CD8-positive, alpha-beta memory T cell (primary cell): ENCODE measurements at regions not wholly inside any gene's neighbourhood (a gene's known extent, or its start where the extent isn't known, plus 50 kb on each side); places are given as distances from the start of the nearest gene placed in this dataset.
"Not testable (repeated sequence)": the region's sequence is repeated elsewhere in the genome, so short reads cannot be mapped to it uniquely, and the experiment has no call there.

Experiments
- CTCF ChIA-PET: fragments of 350-600 bp; sonication (Branson Sonifier 250); formaldehyde crosslinking; loops from one replicate; lab custom pipeline; 2021; ENCODE audit warnings: antibody characterized with exemption; lab: Charles Lee
- POLR2A ChIA-PET: fragments of 350-600 bp; sonication (Branson Sonifier 250); formaldehyde crosslinking; loops from one replicate; lab custom pipeline; 2021; ENCODE audit warnings: antibody characterized with exemption; lab: Charles Lee
- DNase-seq, 5 donors: peaks; one replicate each; pipeline versions ENCODE4 v3.0.0 to v3.0.0-alpha.2; 2020 to 2022; ENCODE audit warnings: mixed read lengths in 1 of 5
- H3K27ac ChIP-seq: one replicate; pipeline ENCODE4 v1.7.0; 2013; ENCODE audit warnings: low read depth, mild to moderate bottlenecking, low read length, moderate library complexity
- H3K27me3 ChIP-seq: 2 replicates; pipeline ENCODE4 v1.7.0; 2013; ENCODE audit warnings: low read length, mild to moderate bottlenecking; ENCODE audit not compliant: insufficient read depth, poor library complexity, severe bottlenecking
- H3K36me3 ChIP-seq: 2 replicates; pipeline ENCODE4 v1.7.0; 2013; ENCODE audit warnings: mild to moderate bottlenecking, low read length, moderate library complexity; ENCODE audit not compliant: insufficient read depth
- H3K4me1 ChIP-seq: 2 replicates; pipeline ENCODE4 v1.7.0; 2013; ENCODE audit warnings: mild to moderate bottlenecking, low read length, moderate library complexity; ENCODE audit not compliant: insufficient read depth
- H3K4me3 ChIP-seq: 2 replicates; pipeline ENCODE4 v1.7.0; 2013; ENCODE audit warnings: mild to moderate bottlenecking, low read length
- H3K9me3 ChIP-seq: 2 replicates; pipeline ENCODE4 v1.7.0; 2013; ENCODE audit warnings: mild to moderate bottlenecking, low read length
- H3K27ac Mint-ChIP-seq, 8 donors: one replicate each; pipeline ENCODE4 v1.8.0; 2020 to 2021; ENCODE audit warnings: mixed read lengths in 8 of 8, mild to moderate bottlenecking in 6 of 8, inconsistent platforms in 3 of 8, moderate library complexity in 3 of 8
- H3K27me3 Mint-ChIP-seq, 2 donors: one replicate each; pipeline ENCODE4 v1.8.0; 2020 to 2021; ENCODE audit warnings: mixed read lengths in 2 of 2, mild to moderate bottlenecking in 1 of 2, moderate library complexity in 1 of 2
- H3K36me3 Mint-ChIP-seq, 3 donors: one replicate each; pipeline ENCODE4 v1.8.0; 2020 to 2021; ENCODE audit warnings: mixed read lengths in 3 of 3, inconsistent platforms in 1 of 3, mild to moderate bottlenecking in 1 of 3
- H3K4me1 Mint-ChIP-seq, 3 donors: one replicate each; pipeline ENCODE4 v1.8.0; 2020 to 2021; ENCODE audit warnings: mixed read lengths in 3 of 3, inconsistent platforms in 1 of 3, mild to moderate bottlenecking in 1 of 3
- H3K4me3 Mint-ChIP-seq, 7 donors: one replicate each; pipeline ENCODE4 v1.8.0; 2020 to 2021; ENCODE audit warnings: mixed read lengths in 7 of 7, mild to moderate bottlenecking in 6 of 7, moderate library complexity in 4 of 7, inconsistent platforms in 2 of 7
- H3K9me3 Mint-ChIP-seq, 5 donors: one replicate each; pipeline ENCODE4 v1.8.0; 2020 to 2022; ENCODE audit warnings: mixed read lengths in 5 of 5, mild to moderate bottlenecking in 3 of 5, moderate library complexity in 2 of 5, inconsistent platforms in 1 of 5

DNA sequence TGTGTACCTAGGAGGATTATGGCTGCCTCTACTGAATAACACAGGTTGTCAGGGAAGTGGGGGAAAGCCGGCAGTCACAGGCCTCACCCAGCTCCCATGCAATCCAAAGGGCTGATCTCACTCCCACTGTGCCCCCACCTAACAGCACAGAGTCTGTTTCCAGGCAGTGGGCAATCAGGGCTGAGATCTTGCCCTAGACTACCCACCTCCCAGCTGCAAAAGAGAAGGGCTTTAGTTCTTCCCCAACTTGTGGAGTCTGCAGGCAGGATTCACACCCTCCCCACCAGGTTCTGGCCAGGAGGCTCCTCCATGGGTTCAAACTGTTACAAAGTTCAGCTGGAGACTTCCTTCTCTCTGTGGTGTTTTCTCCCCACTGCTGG is 66.0 kb upstream of the OLIG3 start:
- peaks cover 2 to 18% (median 6%) of the 10 kb centered on the region in 5 donors for H3K9me3 Mint-ChIP-seq
- Histone ChIP-seq H3K36me3 (no peaks in the 10 kb centered on the region), H3K4me3 (no peak overlapping the region), H3K9me3 (no peaks in the 10 kb centered on the region), H3K4me1 (peaks cover 30% of the 10 kb centered on the region), H3K27ac (no peak overlapping the region), H3K27me3 (no peaks in the 10 kb centered on the region)
- H3K4me3 Mint-ChIP-seq, result peak overlapping the region; percentile 32 to 88 (median 64)
- no peak for DNase-seq
- peak overlapping the region; percentile 46 to 97 (median 92) for H3K27ac Mint-ChIP-seq
- H3K27me3 Mint-ChIP-seq, result peaks cover 4 to 6% of the 10 kb centered on the region in 2 donors
- H3K36me3 Mint-ChIP-seq, result peaks cover 0 to 40% (median 3%) of the 10 kb centered on the region in 3 donors
- H3K4me1 Mint-ChIP-seq, result peaks cover 38 to 47% (median 44%) of the 10 kb centered on the region in 3 donors
- ChIA-PET POLR2A (interaction anchor here (0.6 kb wide), 1 partner anchor 136 kb away, joined by 5 read pairs; no protein-coding TSS in a partner anchor), CTCF (interaction anchor here (1.4 to 3.2 kb wide), 4 partner anchors 10 to 29 kb away, joined by 4 to 14 read pairs (median 5); no protein-coding TSS in a partner anchor)

DNA sequence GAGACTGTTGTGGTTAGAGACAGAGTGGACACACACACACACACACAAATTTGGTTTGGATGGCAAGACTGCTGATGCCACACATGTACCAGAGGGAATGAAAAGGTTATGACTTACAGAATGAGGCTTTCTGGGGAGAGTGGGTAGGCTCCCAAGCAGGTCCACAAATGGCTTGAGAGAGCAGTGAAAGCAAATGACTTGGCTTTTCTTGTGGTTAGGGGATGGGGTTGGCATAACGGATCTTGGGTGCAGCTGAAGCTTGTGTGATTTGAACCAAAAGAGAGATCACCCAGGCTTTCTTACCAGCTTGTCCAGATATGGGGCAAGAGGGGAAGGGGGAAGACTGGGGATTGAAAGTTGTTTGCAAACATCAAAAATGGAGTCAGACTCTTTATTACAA is 73.9 kb upstream of the OLIG3 start:
- no peak for DNase-seq
- peaks cover 9 to 26% of the 10 kb centered on the region in 2 donors for H3K27me3 Mint-ChIP-seq
- no peaks in the 10 kb centered on the region for H3K9me3 ChIP-seq
- ChIA-PET POLR2A (no interaction called here), CTCF (no interaction called here)
- H3K36me3 ChIP-seq, result no peaks in the 10 kb centered on the region
- no peak overlapping the region for H3K27ac Mint-ChIP-seq
- H3K36me3 Mint-ChIP-seq, result peaks cover 0 to 14% (median 0%) of the 10 kb centered on the region in 3 donors
- H3K27ac ChIP-seq, result no peak overlapping the region
- H3K4me1 ChIP-seq, result no peaks in the 10 kb centered on the region
- H3K9me3 Mint-ChIP-seq, result peaks cover 0 to 5% (median 2%) of the 10 kb centered on the region in 5 donors
- no peak overlapping the region for H3K4me3 Mint-ChIP-seq
- H3K27me3 ChIP-seq, result no peaks in the 10 kb centered on the region
- peaks cover 0 to 5% (median 0%) of the 10 kb centered on the region in 3 donors for H3K4me1 Mint-ChIP-seq
- H3K4me3 ChIP-seq, result no peak overlapping the region

DNA sequence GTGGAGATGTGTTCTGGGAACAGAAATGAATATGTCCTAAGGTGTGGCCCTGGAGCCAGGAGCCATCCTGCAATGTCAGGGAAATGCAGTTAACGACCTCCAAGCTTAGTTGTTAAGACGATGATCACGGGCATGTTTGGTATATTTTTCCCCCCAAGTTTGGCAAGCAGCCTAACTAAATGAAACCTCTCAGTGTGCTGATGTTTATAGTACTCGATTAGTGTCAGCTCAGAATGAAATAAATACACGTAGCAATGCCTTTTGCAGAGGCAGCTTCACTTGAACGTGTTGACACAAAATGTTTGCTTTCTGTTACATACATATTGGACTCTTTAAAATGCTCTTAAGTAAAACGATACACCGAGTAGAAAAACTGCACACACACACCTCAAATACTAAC is 76.2 kb upstream of the OLIG3 start:
- CTCF ChIA-PET, result interaction anchor here (0.9 to 2.9 kb wide), 3 partner anchors 10 to 77 kb away, joined by 3 to 14 read pairs (median 6); partner anchors contain the start of gene OLIG3
- no peaks in the 10 kb centered on the region for H3K4me1 ChIP-seq
- DNase-seq, result no peak
- peaks cover 0 to 9% (median 1%) of the 10 kb centered on the region in 3 donors for H3K36me3 Mint-ChIP-seq
- H3K4me3 Mint-ChIP-seq, result no peak overlapping the region
- no peak overlapping the region for H3K4me3 ChIP-seq
- POLR2A ChIA-PET, result no interaction called here
- peaks cover 0 to 3% (median 0%) of the 10 kb centered on the region in 3 donors for H3K4me1 Mint-ChIP-seq
- H3K27ac Mint-ChIP-seq, result no peak overlapping the region
- H3K27ac ChIP-seq, result no peak overlapping the region
- no peaks in the 10 kb centered on the region for H3K36me3 ChIP-seq
- H3K9me3 Mint-ChIP-seq, result no peaks in the 10 kb centered on the region
- peaks cover 9 to 42% of the 10 kb centered on the region in 2 donors for H3K27me3 Mint-ChIP-seq
- no peaks in the 10 kb centered on the region for H3K27me3 ChIP-seq
- no peaks in the 10 kb centered on the region for H3K9me3 ChIP-seq

- H3K27me3 Mint-ChIP-seq, result peaks cover 6 to 42% of the 10 kb centered on the region in 2 donors
- peaks cover 0 to 1% (median under 1%) of the 10 kb centered on the region in 3 donors for H3K36me3 Mint-ChIP-seq
- POLR2A ChIA-PET, result no interaction called here
- CTCF ChIA-PET, result interaction anchor here (1.1 to 2.4 kb wide), 3 partner anchors 9 to 17 kb away, joined by 4 to 7 read pairs (median 5); no protein-coding TSS in a partner anchor
- Histone ChIP-seq H3K27me3 (no peaks in the 10 kb centered on the region), H3K4me3 (no peak overlapping the region), H3K4me1 (no peaks in the 10 kb centered on the region), H3K27ac (no peak overlapping the region), H3K9me3 (no peaks in the 10 kb centered on the region), H3K36me3 (no peaks in the 10 kb centered on the region)
- peak; percentile 41 to 73 (median 44) for DNase-seq
- no peak overlapping the region for H3K27ac Mint-ChIP-seq
- no peak overlapping the region for H3K4me3 Mint-ChIP-seq
- H3K4me1 Mint-ChIP-seq, result peaks cover 0 to 3% (median 0%) of the 10 kb centered on the region in 3 donors
- no peaks in the 10 kb centered on the region for H3K9me3 Mint-ChIP-seq
Measured at GRCh38 chr6:137571854-137572253, 77.7 kb upstream of the OLIG3 start.

DNA sequence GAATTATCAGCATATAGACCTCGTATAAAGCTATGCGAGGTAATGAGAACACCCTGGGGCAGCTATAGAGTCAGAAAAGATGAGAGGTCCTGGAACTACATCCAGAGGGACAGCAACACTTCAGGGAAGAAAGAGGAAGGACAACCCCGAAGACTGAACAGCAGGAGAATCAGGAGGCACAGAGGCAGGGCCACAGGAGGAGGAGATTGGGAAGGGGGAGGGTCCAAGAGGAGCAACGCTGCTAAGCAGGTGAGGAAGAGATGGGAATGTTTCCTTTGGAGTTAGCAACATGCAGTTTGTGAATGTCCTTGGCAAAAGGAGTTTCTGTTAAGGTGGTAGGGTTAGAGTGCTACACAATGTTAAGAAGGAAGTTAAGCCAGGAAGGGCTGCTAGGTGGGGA is 79.5 kb upstream of the OLIG3 start:
- Mint-ChIP-seq H3K9me3 (no peaks in the 10 kb centered on the region), H3K36me3 (peaks cover 0 to 1% (median 0%) of the 10 kb centered on the region in 3 donors), H3K4me1 (peaks cover 0 to 3% (median 0%) of the 10 kb centered on the region in 3 donors), H3K27me3 (peaks cover 6 to 41% of the 10 kb centered on the region in 2 donors), H3K4me3 (no peak overlapping the region), H3K27ac (no peak overlapping the region)
- Histone ChIP-seq H3K9me3 (no peaks in the 10 kb centered on the region), H3K4me1 (no peaks in the 10 kb centered on the region), H3K27ac (no peak overlapping the region), H3K36me3 (no peaks in the 10 kb centered on the region), H3K4me3 (no peak overlapping the region), H3K27me3 (no peaks in the 10 kb centered on the region)
- no peak for DNase-seq
- ChIA-PET CTCF (interaction anchor here (2.4 kb wide), 1 partner anchor 11 kb away, joined by 7 read pairs; no protein-coding TSS in a partner anchor), POLR2A (no interaction called here)

GRCh38 chr6:137579612-137580011 is 85.4 kb upstream of the OLIG3 start:
- DNase-seq, result no peak
- Mint-ChIP-seq H3K4me1 (no peaks in the 10 kb centered on the region), H3K9me3 (no peaks in the 10 kb centered on the region), H3K27ac (no peak overlapping the region), H3K36me3 (no peaks in the 10 kb centered on the region), H3K4me3 (no peak overlapping the region), H3K27me3 (peaks cover 7 to 31% of the 10 kb centered on the region in 2 donors)
- Histone ChIP-seq H3K27ac (no peak overlapping the region), H3K27me3 (no peaks in the 10 kb centered on the region), H3K4me3 (no peak overlapping the region), H3K4me1 (no peaks in the 10 kb centered on the region), H3K36me3 (no peaks in the 10 kb centered on the region), H3K9me3 (no peaks in the 10 kb centered on the region)
- ChIA-PET CTCF (interaction anchor here (1.6 kb wide), 1 partner anchor 10 kb away, joined by 5 read pairs; no protein-coding TSS in a partner anchor), POLR2A (no interaction called here)

DNA sequence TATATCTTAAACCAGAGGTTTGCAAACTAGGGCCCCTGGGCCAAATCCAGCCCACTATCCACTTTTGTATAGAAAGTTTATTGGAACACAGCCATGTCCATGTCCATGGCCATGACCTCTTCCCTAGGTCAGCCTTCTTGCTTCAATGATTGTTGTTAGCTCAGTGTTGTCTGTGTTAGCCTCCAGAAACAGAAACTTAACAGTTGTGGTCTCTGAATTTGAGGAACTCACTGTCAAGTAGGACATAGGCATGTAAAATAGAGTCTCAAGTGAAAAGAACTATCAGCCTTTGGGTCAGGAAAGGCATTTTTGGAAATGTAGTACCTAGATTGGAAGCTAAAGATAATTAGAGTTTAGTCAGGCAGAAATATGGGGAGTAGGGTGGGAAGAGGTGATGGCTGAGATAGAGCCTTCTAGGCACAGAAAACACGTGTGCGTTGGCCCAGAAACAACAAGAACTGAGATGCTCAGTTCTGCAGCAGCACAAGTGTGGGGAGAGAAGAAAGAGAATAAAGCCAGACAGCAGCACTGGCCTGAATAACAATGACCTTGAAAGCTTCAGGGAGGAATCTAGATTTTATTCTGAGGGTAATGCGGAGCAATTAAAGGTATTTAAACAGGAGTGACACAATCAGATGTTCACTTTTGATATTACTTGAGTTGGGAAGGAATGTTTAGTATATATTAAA is 87.0 kb upstream of the OLIG3 start:
- Mint-ChIP-seq H3K27me3 (peaks cover 5 to 26% of the 10 kb centered on the region in 2 donors), H3K9me3 (no peaks in the 10 kb centered on the region), H3K4me1 (no peaks in the 10 kb centered on the region), H3K36me3 (no peaks in the 10 kb centered on the region), H3K4me3 (no peak overlapping the region), H3K27ac (no peak overlapping the region)
- Histone ChIP-seq H3K36me3 (no peaks in the 10 kb centered on the region), H3K4me3 (no peak overlapping the region), H3K27me3 (no peaks in the 10 kb centered on the region), H3K9me3 (no peaks in the 10 kb centered on the region), H3K27ac (no peak overlapping the region), H3K4me1 (no peaks in the 10 kb centered on the region)
- ChIA-PET POLR2A (no interaction called here), CTCF (no interaction called here)
- DNase-seq, result no peak

DNA sequence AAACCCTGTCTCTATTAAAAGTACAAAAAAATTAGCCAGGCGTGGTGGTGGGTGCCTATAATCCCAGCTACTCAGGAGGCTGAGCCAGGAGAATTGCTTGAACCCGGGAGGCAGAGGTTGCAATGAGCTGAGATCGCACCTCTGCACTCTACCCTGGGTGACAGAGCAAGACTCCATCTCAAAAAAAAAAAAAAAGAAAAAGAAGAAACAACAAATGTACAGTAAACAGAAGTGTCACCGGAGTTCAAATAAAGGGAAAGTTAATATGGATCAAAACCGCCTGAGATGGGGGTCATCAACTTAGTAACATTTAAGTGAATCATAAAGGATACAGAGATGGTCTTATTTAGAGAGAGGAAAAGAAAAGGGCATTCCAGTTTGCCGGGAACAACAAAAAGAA is 89.3 kb upstream of the OLIG3 start:
- H3K9me3 Mint-ChIP-seq, H3K27me3 ChIP-seq, H3K36me3 ChIP-seq, H3K9me3 ChIP-seq, H3K27ac Mint-ChIP-seq, CTCF ChIA-PET, DNase-seq, H3K4me3 ChIP-seq, H3K4me1 Mint-ChIP-seq, H3K4me3 Mint-ChIP-seq, H3K27ac ChIP-seq, H3K36me3 Mint-ChIP-seq, H3K4me1 ChIP-seq, POLR2A ChIA-PET: not testable (repeated sequence)
- H3K27me3 Mint-ChIP-seq, result peaks cover 8 to 22% of the 10 kb centered on the region in 2 donors
